PFSK-1 (cell line): ENCODE measurements at regions not wholly inside any gene's neighbourhood (a gene's known extent, or its start where the extent isn't known, plus 50 kb on each side); places are given as distances from the start of the nearest gene placed in this dataset.

Experiments used
- FOXP2 ChIP-seq: optimal IDR thresholded peaks from 2 replicates; pipeline ENCODE3; 2011; ENCODE audit warnings: borderline replicate concordance, control low read depth, inconsistent platforms; ENCODE audit not compliant: insufficient read depth; ENCODE audit errors: extremely low read length, extremely low read depth
- POLR2AphosphoS5 ChIP-seq: IDR thresholded peaks from 2 replicates; pipeline ENCODE4 v1.6.1; 2012; ENCODE audit warnings: low read depth, mild to moderate bottlenecking, control low read depth, low read length, moderate library complexity
- SIN3A ChIP-seq: IDR thresholded peaks from 2 replicates; pipeline ENCODE4 v1.6.1; 2012; ENCODE audit warnings: mild to moderate bottlenecking, low read length, moderate library complexity, borderline replicate concordance; ENCODE audit not compliant: insufficient read depth
- TAF1 ChIP-seq: IDR thresholded peaks from 2 replicates; pipeline ENCODE4 v1.6.1; 2012; ENCODE audit warnings: low read length, control low read depth, borderline replicate concordance; ENCODE audit not compliant: insufficient read depth
- TF ChIP-seq, protein P1 (sequence below), 2 experiments: IDR thresholded peaks; 2 replicates each; pipeline versions ENCODE4 v1.6.1 to v1.8.0; 2011 to 2012; ENCODE audit warnings: low read depth in 2 of 2, low read length in 2 of 2, control low read depth in 1 of 2, inconsistent platforms in 1 of 2, mild to moderate bottlenecking in 1 of 2, moderate library complexity in 1 of 2; ENCODE audit not compliant: insufficient read depth in 1 of 2

DNA sequence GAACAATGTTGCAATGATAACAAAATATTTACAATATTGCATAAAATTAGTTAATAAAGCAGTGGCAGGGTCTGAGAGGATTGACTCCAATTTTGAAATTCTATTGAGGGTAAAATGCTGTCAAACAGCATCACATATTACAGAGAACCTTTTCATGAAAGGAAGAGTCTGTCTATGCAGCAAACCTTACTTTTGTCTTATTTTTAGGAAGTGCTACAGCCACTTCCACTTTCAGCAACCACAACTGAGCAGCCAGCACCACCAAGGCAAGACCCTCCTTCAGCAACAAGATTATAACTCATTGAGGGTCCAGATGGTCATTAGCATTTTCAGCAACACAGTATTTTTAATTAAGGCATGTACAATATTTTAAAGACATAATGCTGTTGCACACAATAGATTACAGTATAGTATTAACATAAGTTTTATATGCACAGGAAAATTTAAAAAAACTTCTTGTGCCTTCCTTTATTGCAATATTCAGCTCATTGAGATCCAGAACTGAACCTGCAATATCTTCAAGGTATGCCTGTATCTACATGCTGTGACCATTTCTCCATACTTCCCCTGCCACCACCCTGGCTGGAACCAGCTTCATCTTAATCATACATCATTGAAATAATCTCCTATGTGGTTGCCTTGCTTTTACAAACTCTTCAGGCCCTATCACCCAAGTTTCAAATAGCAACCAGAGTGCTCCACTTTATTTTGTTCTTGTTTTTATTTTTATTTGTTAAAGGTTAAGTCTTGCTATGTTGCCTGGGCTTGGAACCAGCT lies 711.2 kb downstream of the KCNA4 start:
- TF ChIP-seq, protein P1, sequence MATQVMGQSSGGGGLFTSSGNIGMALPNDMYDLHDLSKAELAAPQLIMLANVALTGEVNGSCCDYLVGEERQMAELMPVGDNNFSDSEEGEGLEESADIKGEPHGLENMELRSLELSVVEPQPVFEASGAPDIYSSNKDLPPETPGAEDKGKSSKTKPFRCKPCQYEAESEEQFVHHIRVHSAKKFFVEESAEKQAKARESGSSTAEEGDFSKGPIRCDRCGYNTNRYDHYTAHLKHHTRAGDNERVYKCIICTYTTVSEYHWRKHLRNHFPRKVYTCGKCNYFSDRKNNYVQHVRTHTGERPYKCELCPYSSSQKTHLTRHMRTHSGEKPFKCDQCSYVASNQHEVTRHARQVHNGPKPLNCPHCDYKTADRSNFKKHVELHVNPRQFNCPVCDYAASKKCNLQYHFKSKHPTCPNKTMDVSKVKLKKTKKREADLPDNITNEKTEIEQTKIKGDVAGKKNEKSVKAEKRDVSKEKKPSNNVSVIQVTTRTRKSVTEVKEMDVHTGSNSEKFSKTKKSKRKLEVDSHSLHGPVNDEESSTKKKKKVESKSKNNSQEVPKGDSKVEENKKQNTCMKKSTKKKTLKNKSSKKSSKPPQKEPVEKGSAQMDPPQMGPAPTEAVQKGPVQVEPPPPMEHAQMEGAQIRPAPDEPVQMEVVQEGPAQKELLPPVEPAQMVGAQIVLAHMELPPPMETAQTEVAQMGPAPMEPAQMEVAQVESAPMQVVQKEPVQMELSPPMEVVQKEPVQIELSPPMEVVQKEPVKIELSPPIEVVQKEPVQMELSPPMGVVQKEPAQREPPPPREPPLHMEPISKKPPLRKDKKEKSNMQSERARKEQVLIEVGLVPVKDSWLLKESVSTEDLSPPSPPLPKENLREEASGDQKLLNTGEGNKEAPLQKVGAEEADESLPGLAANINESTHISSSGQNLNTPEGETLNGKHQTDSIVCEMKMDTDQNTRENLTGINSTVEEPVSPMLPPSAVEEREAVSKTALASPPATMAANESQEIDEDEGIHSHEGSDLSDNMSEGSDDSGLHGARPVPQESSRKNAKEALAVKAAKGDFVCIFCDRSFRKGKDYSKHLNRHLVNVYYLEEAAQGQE (IDR thresholded peaks at IDR 0.05; ENCODE audit: insufficient read depth in 1 of 2, low read depth in 2 of 2, low read length in 2 of 2) = no peak
- TF ChIP-seq TAF1 (no peak), SIN3A (no peak), POLR2AphosphoS5 (no peak), FOXP2 (no peak)

GRCh38 chr11:29300420-29300819 lies 716.4 kb downstream of the KCNA4 start:
- TF ChIP-seq FOXP2 = no peak

GRCh38 chr11:29296680-29297079 lies 720.1 kb downstream of the KCNA4 start:
- TF ChIP-seq POLR2AphosphoS5 (no peak), TAF1 (no peak), SIN3A (no peak), FOXP2 (no peak)
- TF ChIP-seq, protein P1 (IDR thresholded peaks at IDR 0.05; ENCODE audit: insufficient read depth in 1 of 2, low read depth in 2 of 2, low read length in 2 of 2) = no peak

DNA sequence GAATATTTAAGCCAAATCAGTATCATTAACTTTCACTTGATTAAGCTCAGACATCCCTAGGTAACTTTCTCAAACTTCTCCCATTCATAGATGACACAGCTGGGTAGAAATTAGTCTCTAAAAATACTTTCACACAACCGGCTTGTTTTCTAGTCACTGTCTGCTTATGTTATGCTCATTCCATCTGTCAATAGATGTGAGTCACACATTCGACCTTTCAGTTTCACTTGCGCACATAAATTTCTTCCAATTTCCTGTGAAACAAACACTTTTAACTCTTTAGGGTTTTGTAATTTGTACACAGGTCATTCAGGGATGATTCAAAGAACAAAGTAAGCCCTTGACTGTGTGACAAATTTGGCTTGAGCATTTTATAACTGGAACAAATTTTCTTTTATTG lies 723.0 kb downstream of the KCNA4 start:
- TF ChIP-seq POLR2AphosphoS5 (no peak), FOXP2 (no peak), TAF1 (no peak), SIN3A (no peak)
- TF ChIP-seq, protein P1 (IDR thresholded peaks at IDR 0.05; ENCODE audit: insufficient read depth in 1 of 2, low read depth in 2 of 2, low read length in 2 of 2) = no peak

- no peak; the same call in 1 of the 2 replicates for TF ChIP-seq TAF1
- TF ChIP-seq, protein P1 (IDR thresholded peaks at IDR 0.05; ENCODE audit: insufficient read depth in 1 of 2, low read depth in 2 of 2, low read length in 2 of 2) = peak in 1 of 2 experiments; percentile 56; a peak in 1 of 4 replicates
- TF ChIP-seq POLR2AphosphoS5 = no peak
- peak; percentile 39 for TF ChIP-seq FOXP2
- TF ChIP-seq SIN3A = peak; percentile 70; the same call in 1 of the 2 replicates
Observed at GRCh38 chr11:29282088-29282487, 734.7 kb downstream of the KCNA4 start.
